ENCODE measurements at regions not wholly inside any gene's neighbourhood (a gene's known extent, or its start where the extent isn't known, plus 50 kb on each side); places are given as distances from the start of the nearest gene placed in this dataset.

DNA sequence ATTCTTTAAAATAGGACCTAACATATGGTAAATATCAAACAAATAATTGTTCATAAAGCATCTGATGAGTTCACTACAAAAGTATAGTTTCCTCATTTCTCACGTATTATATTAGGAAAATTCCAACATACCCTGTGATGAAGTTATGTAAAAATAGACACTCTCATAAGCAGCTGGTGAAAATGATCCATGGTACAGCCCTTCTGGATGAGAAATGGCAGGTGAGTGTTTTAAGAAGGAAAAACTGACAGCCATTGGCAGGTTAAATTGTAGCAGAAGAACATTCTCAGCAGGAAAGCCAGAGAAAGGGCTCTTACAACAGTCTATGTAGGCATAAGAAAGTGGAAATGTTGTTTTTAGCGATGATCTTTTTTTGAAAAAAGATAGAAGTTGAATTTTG is 706.5 kb upstream of the FSHR start:
- no peak for TF ChIP-seq CTCF (IDR thresholded peaks at IDR 0.05 in 2 of 3, conservative IDR thresholded peaks at IDR 0.05 in 1 of 3; ENCODE audit: borderline replicate concordance in 1 of 3, insufficient read depth in 1 of 3, low read depth in 2 of 3, low read length in 2 of 3)
- TF ChIP-seq POLR2A (IDR thresholded peaks at IDR 0.05; ENCODE audit: borderline replicate concordance, extremely low read depth, insufficient read depth, insufficient read length) = no peak
- TF ChIP-seq RAD21 (IDR thresholded peaks at IDR 0.05; ENCODE audit: low read depth) = no peak
- no peak for TF ChIP-seq SRF (IDR thresholded peaks at IDR 0.05; ENCODE audit: low read depth)
- TF ChIP-seq MAX (IDR thresholded peaks at IDR 0.05) = no peak
- no peak for TF ChIP-seq ZNF274 (IDR thresholded peaks at IDR 0.05; ENCODE audit: low read depth, low read length)
